SH-SY5Y (cell line): ENCODE measurements at regions not wholly inside any gene's neighbourhood (a gene's known extent, or its start where the extent isn't known, plus 50 kb on each side); places are given as distances from the start of the nearest gene placed in this dataset.

Experiments
- GATA2 ChIP-seq: IDR thresholded peaks from 2 replicates; pipeline ENCODE4 v1.6.1; 2011; ENCODE audit warnings: mild to moderate bottlenecking, low read depth, low read length
- GATA3 ChIP-seq: IDR thresholded peaks from 2 replicates; pipeline ENCODE4 v1.6.1; 2011; ENCODE audit warnings: low read depth, mild to moderate bottlenecking, low read length, moderate library complexity

DNA sequence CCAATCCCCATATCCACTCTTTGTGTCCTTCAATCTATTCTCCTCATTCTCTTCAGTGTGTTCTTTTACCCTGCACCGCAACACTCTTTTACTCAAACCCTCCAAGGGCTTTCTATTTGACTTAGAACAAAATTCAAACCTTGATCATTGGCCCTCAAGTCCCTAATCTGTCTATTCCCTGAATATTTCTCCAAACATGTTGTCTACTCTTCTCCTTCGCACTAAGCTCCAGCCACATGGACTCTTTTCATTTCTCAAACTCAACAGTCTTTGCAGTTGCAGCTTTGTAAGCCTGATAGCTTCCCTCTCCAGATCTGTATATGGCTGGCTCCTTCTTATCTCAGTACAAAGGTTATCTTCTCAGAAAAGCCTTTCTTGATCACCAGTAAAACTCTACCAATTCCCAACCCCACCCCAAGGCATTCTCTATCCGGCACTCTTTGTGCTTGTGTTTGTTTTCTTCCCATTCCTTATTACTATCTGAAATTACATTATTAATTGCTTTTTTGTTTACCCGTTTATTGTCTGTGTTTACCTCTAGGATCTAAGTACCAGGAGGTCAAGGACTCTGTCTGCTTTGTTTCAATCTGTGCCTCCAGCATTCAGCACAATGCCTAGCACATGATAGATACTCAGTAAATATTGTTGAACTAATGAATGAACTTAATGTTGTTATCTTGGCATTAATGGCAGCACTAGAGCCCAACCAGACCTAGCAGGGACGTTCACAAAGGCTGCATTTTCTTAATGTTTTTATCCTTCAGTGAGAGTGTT lies 147.4 kb downstream of the BBOX1 start:
- no peak for TF ChIP-seq GATA2
- TF ChIP-seq GATA3, result no peak
